B cell (primary cell): ENCODE measurements at regions not wholly inside any gene's neighbourhood (a gene's known extent, or its start where the extent isn't known, plus 50 kb on each side); places are given as distances from the start of the nearest gene placed in this dataset.

Source experiments
- ATAC-seq: fragments of 200-7000 bp; cut with Tn5 transposase; one replicate; pipeline ENCODE4 v1.10.0; 2021; ENCODE audit warnings: low read depth, mild to moderate bottlenecking, moderate number of reproducible peaks, moderate library complexity
- CTCF ChIA-PET: fragments of 350-600 bp; sonication (Branson Sonifier 250); formaldehyde crosslinking; loops from one replicate; lab custom pipeline; 2021; ENCODE audit warnings: antibody characterized with exemption, inconsistent platforms; lab: Charles Lee
- POLR2A ChIA-PET: fragments of 350-600 bp; sonication (Branson Sonifier 250); formaldehyde crosslinking; loops from one replicate; lab custom pipeline; 2021; ENCODE audit warnings: antibody characterized with exemption; lab: Charles Lee
- DNase-seq: peaks from one replicate; pipeline ENCODE4 v3.0.0; 2013
- H2AFZ ChIP-seq: 2 replicates; pipeline ENCODE4 v1.6.1; 2012; ENCODE audit warnings: mild to moderate bottlenecking, low read depth, low read length; ENCODE audit not compliant: insufficient read depth, poor library complexity, severe bottlenecking
- H3K27ac ChIP-seq, 2 donors: 1 replicate in 1 of 2; 2 replicates in 1 of 2; pipeline ENCODE4 v1.5.1; 2012 to 2013; ENCODE audit warnings: low read length in 2 of 2, mild to moderate bottlenecking in 2 of 2, moderate library complexity in 1 of 2
- H3K27me3 ChIP-seq, 4 experiments: fragments of 200-600 bp in 1 of 4; sonication (generic) in 1 of 4; replicated peaks in 1 of 4; 1 replicate in 2 of 4; 2 replicates in 2 of 4; pipeline versions ENCODE4 v1.6.1 to v1.7.0; 2013 to 2016; ENCODE audit warnings: low read length in 3 of 4, mild to moderate bottlenecking in 2 of 4, mixed read lengths in 1 of 4, moderate library complexity in 1 of 4; ENCODE audit not compliant: insufficient read depth in 4 of 4, control insufficient read depth in 3 of 4; ENCODE audit errors: control extremely low read depth in 1 of 4
- H3K36me3 ChIP-seq, 2 experiments: replicated peaks in 1 of 2; 1 replicate in 1 of 2; 2 replicates in 1 of 2; pipeline versions ENCODE4 v1.6.1 to v1.7.1; 2013; ENCODE audit warnings: low read length in 1 of 2; ENCODE audit not compliant: insufficient read depth in 2 of 2, control insufficient read depth in 1 of 2; ENCODE audit errors: control extremely low read depth in 1 of 2, extremely low read depth in 1 of 2
- H3K4me1 ChIP-seq, 2 donors: fragments of 200-600 bp in 1 of 2; sonication (generic) in 1 of 2; 1 replicate in 1 of 2; 2 replicates in 1 of 2; pipeline versions ENCODE4 v1.5.1 to v1.6.1; 2013 to 2017; ENCODE audit warnings: low read length in 2 of 2; ENCODE audit not compliant: control insufficient read depth in 2 of 2, insufficient read depth in 2 of 2
- H3K4me2 ChIP-seq: replicated peaks from 2 replicates; pipeline ENCODE3; 2012; ENCODE audit warnings: mild to moderate bottlenecking, low read depth, low read length; ENCODE audit not compliant: poor library complexity, severe bottlenecking
- H3K4me3 ChIP-seq, 5 experiments: fragments of 200-600 bp in 1 of 5; sonication (generic) in 1 of 5; 1 replicate in 3 of 5; 2 replicates in 2 of 5; pipeline versions ENCODE4 v1.5.1 to v1.7.0; 2011 to 2016; ENCODE audit warnings: low read length in 4 of 5, mild to moderate bottlenecking in 4 of 5, low read depth in 2 of 5, control low read depth in 1 of 5, moderate library complexity in 1 of 5; ENCODE audit not compliant: insufficient read depth in 1 of 5; ENCODE audit errors: control extremely low read depth in 1 of 5, extremely low read depth in 1 of 5
- H3K79me2 ChIP-seq: fragments of 200-600 bp; sonication (generic); one replicate; pipeline ENCODE4 v1.6.0; 2016; ENCODE audit warnings: low read length; ENCODE audit not compliant: control insufficient read depth, insufficient read depth
- H3K9ac ChIP-seq: fragments of 200-600 bp; sonication (generic); 2 replicates; pipeline ENCODE4 v1.6.1; 2017; ENCODE audit warnings: mild to moderate bottlenecking, low read length, moderate library complexity
- H3K9me3 ChIP-seq, 3 donors: one replicate each; pipeline versions ENCODE4 v1.6.1 to v1.7.1; 2013; ENCODE audit warnings: low read length in 2 of 3; ENCODE audit not compliant: control insufficient read depth in 2 of 3, insufficient read depth in 1 of 3; ENCODE audit errors: control extremely low read depth in 1 of 3
- H4K20me1 ChIP-seq: 2 replicates; pipeline ENCODE4 v1.6.0; 2012; ENCODE audit warnings: mild to moderate bottlenecking, low read length; ENCODE audit not compliant: insufficient read depth, control insufficient read depth, poor library complexity, severe bottlenecking
- H3K27ac Mint-ChIP-seq: one replicate; pipeline ENCODE4 v1.8.0; 2021; ENCODE audit warnings: mixed read lengths
- H3K27me3 Mint-ChIP-seq: one replicate; pipeline ENCODE4 v1.8.0; 2021; ENCODE audit warnings: mixed read lengths
- H3K4me1 Mint-ChIP-seq: one replicate; pipeline ENCODE4 v1.8.0; 2021; ENCODE audit warnings: mixed read lengths
- H3K4me3 Mint-ChIP-seq: one replicate; pipeline ENCODE4 v1.8.0; 2021; ENCODE audit warnings: mixed read lengths
- H3K9me3 Mint-ChIP-seq: one replicate; pipeline ENCODE4 v1.8.0; 2022; ENCODE audit warnings: mixed read lengths; ENCODE audit not compliant: insufficient read depth
- CTCF ChIP-seq: fragments of 200-600 bp; IDR thresholded peaks from one replicate; pipeline ENCODE4 v1.8.0; 2022; ENCODE audit warnings: antibody characterized with exemption, mild to moderate bottlenecking
- EZH2 ChIP-seq: IDR thresholded peaks from 2 replicates; pipeline ENCODE4 v1.6.1; 2012; ENCODE audit warnings: borderline replicate concordance, low read depth, mild to moderate bottlenecking, moderate library complexity, low read length; ENCODE audit not compliant: insufficient read depth, poor library complexity, severe bottlenecking
- WGBS: methylation state at CpG from one replicate; pipeline ENCODE4 v1.1.5; 2013; ENCODE audit warnings: missing lambda C conversion rate; ENCODE audit not compliant: insufficient coverage; 5-methylcytosine and 5-hydroxymethylcytosine counted together
- intact Hi-C: fragments of 100-400 bp; cut with micrococcal nuclease; formaldehyde crosslinking; loops from one replicate; pipeline ENCODE4 v1.10.0; 2022

DNA sequence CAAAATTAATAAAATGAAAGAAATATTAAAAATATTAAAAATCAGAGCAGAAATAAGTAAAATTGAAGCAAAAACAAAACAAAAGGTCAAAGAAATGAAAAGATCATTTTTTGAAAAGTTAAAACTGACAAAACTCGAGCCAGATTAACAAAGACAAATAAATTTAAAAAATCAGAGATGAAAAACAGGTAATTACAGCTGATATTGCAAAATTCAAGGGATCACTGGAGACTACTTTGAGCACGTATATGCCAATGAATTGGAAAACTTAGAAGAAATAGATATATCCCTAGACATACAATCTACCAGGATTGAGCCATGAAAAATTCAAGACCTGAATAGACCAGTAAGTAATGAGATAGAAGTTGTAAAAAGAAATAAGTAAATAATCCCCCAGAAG is 446.2 kb upstream of the EYS start:
- whole genome bisulfite sequencing = no CpG with 5 or more reads among the region's 2 CpGs
- Histone ChIP-seq H3K9me3 (no peaks in the 10 kb centered on the region), H3K4me1 (no peaks in the 10 kb centered on the region), H2AFZ (no peak overlapping the region), H3K27me3 (no peaks in the 10 kb centered on the region), H4K20me1 (no peaks in the 10 kb centered on the region), H3K36me3 (no peaks in the 10 kb centered on the region), H3K4me2 (no peak overlapping the region), H3K4me3 (no peak overlapping the region), H3K79me2 (no peaks in the 10 kb centered on the region), H3K9ac (no peak overlapping the region), H3K27ac (no peak overlapping the region)
- TF ChIP-seq CTCF (no peak), EZH2 (no peak)
- intact Hi-C loops = no loop called here
- no peaks in the 10 kb centered on the region for H3K4me1 Mint-ChIP-seq
- ATAC-seq (no peak), DNase-seq (no peak)
- no peak overlapping the region for H3K4me3 Mint-ChIP-seq
- peaks cover 8% of the 10 kb centered on the region for H3K9me3 Mint-ChIP-seq
- H3K27ac Mint-ChIP-seq = no peak overlapping the region
- CTCF ChIA-PET = no interaction called here
- H3K27me3 Mint-ChIP-seq = no peaks in the 10 kb centered on the region
- POLR2A ChIA-PET = no interaction called here

- H3K27me3 Mint-ChIP-seq = no peaks in the 10 kb centered on the region
- POLR2A ChIA-PET = no interaction called here
- H3K27ac ChIP-seq = no peak overlapping the region
- no peaks in the 10 kb centered on the region for H3K4me1 Mint-ChIP-seq
- no peak overlapping the region for H3K9ac ChIP-seq
- no peak overlapping the region for H3K4me3 Mint-ChIP-seq
- DNase-seq (no peak), ATAC-seq (no peak)
- no peaks in the 10 kb centered on the region for H3K27me3 ChIP-seq
- no peak overlapping the region for H3K4me2 ChIP-seq
- H2AFZ ChIP-seq = no peak overlapping the region
- H3K9me3 Mint-ChIP-seq = peaks cover 7% of the 10 kb centered on the region
- H3K9me3 ChIP-seq = peaks cover 0 to 11% (median 0%) of the 10 kb centered on the region in 3 donors
- no peak overlapping the region for H3K27ac Mint-ChIP-seq
- intact Hi-C loops = no loop called here
- TF ChIP-seq EZH2 (no peak), CTCF (no peak)
- H3K36me3 ChIP-seq = no peaks in the 10 kb centered on the region
- H3K4me3 ChIP-seq = no peak overlapping the region
- no peaks in the 10 kb centered on the region for H3K79me2 ChIP-seq
- no peaks in the 10 kb centered on the region for H4K20me1 ChIP-seq
- H3K4me1 ChIP-seq = no peaks in the 10 kb centered on the region
- CTCF ChIA-PET = no interaction called here
Measured at GRCh38 chr6:66149132-66149531, 442.1 kb upstream of the EYS start.
